Panc1 (cell line): ENCODE measurements at regions not wholly inside any gene's neighbourhood (a gene's known extent, or its start where the extent isn't known, plus 50 kb on each side); places are given as distances from the start of the nearest gene placed in this dataset.

Source experiments
- POLR2AphosphoS5 ChIP-seq: IDR thresholded peaks from 2 replicates; pipeline ENCODE4 v1.6.1; 2012; ENCODE audit warnings: mild to moderate bottlenecking, low read depth, low read length, moderate library complexity
- SIN3A ChIP-seq: IDR thresholded peaks from 2 replicates; pipeline ENCODE4 v1.6.1; 2012; ENCODE audit warnings: low read depth, mild to moderate bottlenecking, low read length, moderate library complexity, borderline replicate concordance; ENCODE audit not compliant: insufficient read depth
- TCF7L2 ChIP-seq: IDR thresholded peaks from 2 replicates; pipeline ENCODE4 v1.6.1; 2011; ENCODE audit warnings: mild to moderate bottlenecking, low read depth, low read length, inconsistent platforms
- TF ChIP-seq, protein P1 (sequence below): fragments of 450-650 bp; IDR thresholded peaks from 2 replicates; pipeline ENCODE4 v1.5.1; 2017; ENCODE audit warnings: mild to moderate bottlenecking
- TF ChIP-seq, protein P2 (sequence below), 2 experiments: IDR thresholded peaks; 2 replicates each; pipeline ENCODE4 v1.6.1; 2011 to 2012; ENCODE audit warnings: low read depth in 2 of 2, control low read depth in 1 of 2, low read length in 1 of 2, mild to moderate bottlenecking in 1 of 2, moderate library complexity in 1 of 2; ENCODE audit not compliant: insufficient read depth in 1 of 2

DNA sequence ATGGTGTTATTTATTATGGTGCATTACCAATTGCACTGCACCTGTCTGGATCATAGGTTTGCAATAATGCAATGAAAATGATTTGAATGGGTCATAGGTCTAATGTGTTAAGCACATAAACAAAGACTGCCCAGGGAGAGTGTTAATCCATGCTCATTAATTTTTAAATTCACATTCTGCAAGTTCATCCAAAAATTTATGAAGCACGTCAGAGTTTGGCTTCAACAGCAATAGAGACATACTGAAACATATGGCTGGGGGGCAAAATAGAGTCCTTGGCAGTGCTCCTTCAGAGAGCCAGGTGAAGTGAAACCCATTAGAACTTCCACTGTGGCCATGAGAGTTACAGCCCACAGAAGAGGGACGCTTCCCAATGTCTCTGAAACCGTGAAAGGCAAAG is 441.1 kb downstream of the POM121L12 start:
- TF ChIP-seq, protein P1, sequence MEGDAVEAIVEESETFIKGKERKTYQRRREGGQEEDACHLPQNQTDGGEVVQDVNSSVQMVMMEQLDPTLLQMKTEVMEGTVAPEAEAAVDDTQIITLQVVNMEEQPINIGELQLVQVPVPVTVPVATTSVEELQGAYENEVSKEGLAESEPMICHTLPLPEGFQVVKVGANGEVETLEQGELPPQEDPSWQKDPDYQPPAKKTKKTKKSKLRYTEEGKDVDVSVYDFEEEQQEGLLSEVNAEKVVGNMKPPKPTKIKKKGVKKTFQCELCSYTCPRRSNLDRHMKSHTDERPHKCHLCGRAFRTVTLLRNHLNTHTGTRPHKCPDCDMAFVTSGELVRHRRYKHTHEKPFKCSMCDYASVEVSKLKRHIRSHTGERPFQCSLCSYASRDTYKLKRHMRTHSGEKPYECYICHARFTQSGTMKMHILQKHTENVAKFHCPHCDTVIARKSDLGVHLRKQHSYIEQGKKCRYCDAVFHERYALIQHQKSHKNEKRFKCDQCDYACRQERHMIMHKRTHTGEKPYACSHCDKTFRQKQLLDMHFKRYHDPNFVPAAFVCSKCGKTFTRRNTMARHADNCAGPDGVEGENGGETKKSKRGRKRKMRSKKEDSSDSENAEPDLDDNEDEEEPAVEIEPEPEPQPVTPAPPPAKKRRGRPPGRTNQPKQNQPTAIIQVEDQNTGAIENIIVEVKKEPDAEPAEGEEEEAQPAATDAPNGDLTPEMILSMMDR = no peak
- TF ChIP-seq SIN3A (no peak), POLR2AphosphoS5 (no peak), TCF7L2 (no peak)
- TF ChIP-seq, protein P2, sequence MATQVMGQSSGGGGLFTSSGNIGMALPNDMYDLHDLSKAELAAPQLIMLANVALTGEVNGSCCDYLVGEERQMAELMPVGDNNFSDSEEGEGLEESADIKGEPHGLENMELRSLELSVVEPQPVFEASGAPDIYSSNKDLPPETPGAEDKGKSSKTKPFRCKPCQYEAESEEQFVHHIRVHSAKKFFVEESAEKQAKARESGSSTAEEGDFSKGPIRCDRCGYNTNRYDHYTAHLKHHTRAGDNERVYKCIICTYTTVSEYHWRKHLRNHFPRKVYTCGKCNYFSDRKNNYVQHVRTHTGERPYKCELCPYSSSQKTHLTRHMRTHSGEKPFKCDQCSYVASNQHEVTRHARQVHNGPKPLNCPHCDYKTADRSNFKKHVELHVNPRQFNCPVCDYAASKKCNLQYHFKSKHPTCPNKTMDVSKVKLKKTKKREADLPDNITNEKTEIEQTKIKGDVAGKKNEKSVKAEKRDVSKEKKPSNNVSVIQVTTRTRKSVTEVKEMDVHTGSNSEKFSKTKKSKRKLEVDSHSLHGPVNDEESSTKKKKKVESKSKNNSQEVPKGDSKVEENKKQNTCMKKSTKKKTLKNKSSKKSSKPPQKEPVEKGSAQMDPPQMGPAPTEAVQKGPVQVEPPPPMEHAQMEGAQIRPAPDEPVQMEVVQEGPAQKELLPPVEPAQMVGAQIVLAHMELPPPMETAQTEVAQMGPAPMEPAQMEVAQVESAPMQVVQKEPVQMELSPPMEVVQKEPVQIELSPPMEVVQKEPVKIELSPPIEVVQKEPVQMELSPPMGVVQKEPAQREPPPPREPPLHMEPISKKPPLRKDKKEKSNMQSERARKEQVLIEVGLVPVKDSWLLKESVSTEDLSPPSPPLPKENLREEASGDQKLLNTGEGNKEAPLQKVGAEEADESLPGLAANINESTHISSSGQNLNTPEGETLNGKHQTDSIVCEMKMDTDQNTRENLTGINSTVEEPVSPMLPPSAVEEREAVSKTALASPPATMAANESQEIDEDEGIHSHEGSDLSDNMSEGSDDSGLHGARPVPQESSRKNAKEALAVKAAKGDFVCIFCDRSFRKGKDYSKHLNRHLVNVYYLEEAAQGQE (IDR thresholded peaks at IDR 0.05; ENCODE audit: insufficient read depth in 1 of 2, low read depth in 2 of 2, low read length in 1 of 2) = no peak
